Fibroblast of the aortic adventitia (primary cell): ENCODE measurements at regions not wholly inside any gene's neighbourhood (a gene's known extent, or its start where the extent isn't known, plus 50 kb on each side); places are given as distances from the start of the nearest gene placed in this dataset.
"Not testable (repeated sequence)": the region's sequence is repeated elsewhere in the genome, so short reads cannot be mapped to it uniquely, and the experiment has no call there.

Source experiments
- DNase-seq: peaks from one replicate; pipeline ENCODE4 v3.0.0-alpha.2; 2010; ENCODE audit warnings: low read depth
- H3K4me3 ChIP-seq: 2 replicates; pipeline ENCODE4 v1.5.1; 2011; ENCODE audit warnings: low read depth, mild to moderate bottlenecking, control low read depth, low read length, moderate library complexity
- TF ChIP-seq, protein P1 (sequence below): IDR thresholded peaks from 2 replicates; pipeline ENCODE4 v1.5.1; 2011; ENCODE audit warnings: mild to moderate bottlenecking, low read length, control low read depth, inconsistent platforms; ENCODE audit not compliant: insufficient read depth

GRCh38 chr12:124070394-124071074 lies 97.5 kb downstream of the ZNF664 start:
- not testable (repeated sequence) for H3K4me3 ChIP-seq
- peak; percentile 13 for DNase-seq

GRCh38 chr12:124071075-124071443 lies 98.0 kb downstream of the ZNF664 start:
- no peak overlapping the region for H3K4me3 ChIP-seq
- TF ChIP-seq, protein P1, sequence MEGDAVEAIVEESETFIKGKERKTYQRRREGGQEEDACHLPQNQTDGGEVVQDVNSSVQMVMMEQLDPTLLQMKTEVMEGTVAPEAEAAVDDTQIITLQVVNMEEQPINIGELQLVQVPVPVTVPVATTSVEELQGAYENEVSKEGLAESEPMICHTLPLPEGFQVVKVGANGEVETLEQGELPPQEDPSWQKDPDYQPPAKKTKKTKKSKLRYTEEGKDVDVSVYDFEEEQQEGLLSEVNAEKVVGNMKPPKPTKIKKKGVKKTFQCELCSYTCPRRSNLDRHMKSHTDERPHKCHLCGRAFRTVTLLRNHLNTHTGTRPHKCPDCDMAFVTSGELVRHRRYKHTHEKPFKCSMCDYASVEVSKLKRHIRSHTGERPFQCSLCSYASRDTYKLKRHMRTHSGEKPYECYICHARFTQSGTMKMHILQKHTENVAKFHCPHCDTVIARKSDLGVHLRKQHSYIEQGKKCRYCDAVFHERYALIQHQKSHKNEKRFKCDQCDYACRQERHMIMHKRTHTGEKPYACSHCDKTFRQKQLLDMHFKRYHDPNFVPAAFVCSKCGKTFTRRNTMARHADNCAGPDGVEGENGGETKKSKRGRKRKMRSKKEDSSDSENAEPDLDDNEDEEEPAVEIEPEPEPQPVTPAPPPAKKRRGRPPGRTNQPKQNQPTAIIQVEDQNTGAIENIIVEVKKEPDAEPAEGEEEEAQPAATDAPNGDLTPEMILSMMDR: no peak
- DNase-seq: no peak

DNA sequence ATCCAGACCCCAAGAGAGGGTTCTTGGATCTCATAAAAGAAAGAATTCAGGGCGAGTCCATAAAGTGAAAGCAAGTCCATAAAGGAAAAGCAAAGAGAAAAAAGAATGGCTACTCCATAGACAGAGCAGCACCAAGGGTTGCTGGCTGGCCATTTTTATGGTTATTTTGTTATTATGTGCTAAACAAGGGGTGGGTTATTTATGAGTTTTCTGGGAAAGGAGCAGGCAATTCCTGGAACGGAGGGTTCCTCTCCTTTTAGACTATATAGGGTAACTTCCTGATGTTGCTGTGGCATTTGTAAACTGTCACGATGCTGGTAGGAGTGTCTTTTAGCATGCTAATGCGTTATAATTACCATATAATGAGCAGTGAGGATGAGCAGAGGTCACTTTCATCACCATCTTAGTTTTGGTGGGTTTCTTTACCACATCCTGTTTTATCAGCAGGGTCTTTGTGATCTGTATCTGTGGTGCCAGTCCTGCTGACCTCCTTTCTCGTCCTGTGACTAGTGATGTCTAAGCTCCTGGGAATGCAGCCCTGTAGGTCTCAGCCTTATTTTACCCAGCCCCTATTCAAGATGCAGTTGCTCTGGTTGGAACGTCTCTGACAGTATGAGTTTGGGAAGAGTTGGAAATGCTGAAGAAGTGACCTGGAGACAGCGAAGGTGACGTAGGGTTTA lies 100.5 kb downstream of the ZNF664 start:
- TF ChIP-seq, protein P1: no peak
- no peak for DNase-seq
- H3K4me3 ChIP-seq: no peak overlapping the region

- no peak overlapping the region for H3K4me3 ChIP-seq
- no peak for DNase-seq
- TF ChIP-seq, protein P1: no peak
These were observed 102.8 kb downstream of the ZNF664 start for GRCh38 chr12:124075841-124076240.

DNA sequence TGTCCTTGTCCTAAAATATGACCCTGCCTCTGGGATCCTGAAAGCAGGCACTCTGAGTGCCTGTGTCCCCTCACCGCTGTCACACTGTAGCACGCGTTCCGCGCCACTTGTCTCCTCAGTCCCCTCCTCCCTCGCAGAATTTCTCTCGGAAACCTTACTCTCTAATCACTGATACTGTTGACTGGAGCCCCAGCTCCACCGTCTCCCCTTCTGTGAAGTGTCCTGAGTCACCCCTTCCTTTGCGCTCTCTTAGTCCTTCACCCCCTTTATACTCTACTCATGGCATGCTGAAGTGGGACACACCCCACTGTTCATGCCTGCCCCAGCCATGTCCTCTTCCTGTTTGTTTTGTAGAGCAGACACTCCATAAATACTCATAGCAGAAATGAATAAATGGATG lies 104.7 kb downstream of the ZNF664 start:
- TF ChIP-seq, protein P1: no peak
- H3K4me3 ChIP-seq: no peak overlapping the region
- no peak for DNase-seq

GRCh38 chr12:124078800-124079199 lies 105.8 kb downstream of the ZNF664 start:
- DNase-seq: no peak
- H3K4me3 ChIP-seq: no peak overlapping the region
- TF ChIP-seq, protein P1: no peak

GRCh38 chr12:124080649-124081048 lies 107.6 kb downstream of the ZNF664 start:
- H3K4me3 ChIP-seq: no peak overlapping the region
- no peak for DNase-seq
- TF ChIP-seq, protein P1: no peak
